ENCODE measurements at regions not wholly inside any gene's neighbourhood (a gene's known extent, or its start where the extent isn't known, plus 50 kb on each side); places are given as distances from the start of the nearest gene placed in this dataset.

DNA sequence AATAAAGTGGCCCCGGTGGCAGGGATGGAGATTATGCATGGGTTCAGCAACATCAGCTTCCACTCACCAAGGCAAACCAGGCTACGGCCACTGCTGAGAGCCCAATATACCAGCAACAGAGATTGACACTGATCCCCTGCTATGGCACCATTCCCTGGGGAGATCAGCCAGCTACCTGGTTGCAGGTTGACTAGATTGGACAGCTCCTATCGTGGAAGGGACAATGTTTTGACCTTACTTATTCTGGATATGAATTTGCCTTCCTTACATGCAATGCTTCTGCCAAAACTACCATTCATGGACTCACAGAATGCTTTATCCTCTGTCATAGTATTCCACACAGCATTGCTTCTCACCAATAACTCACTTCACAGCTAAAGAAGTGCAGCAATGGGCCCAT is 174.8 kb upstream of the TNFAIP3 start:
- DNase-seq = no peak

DNA sequence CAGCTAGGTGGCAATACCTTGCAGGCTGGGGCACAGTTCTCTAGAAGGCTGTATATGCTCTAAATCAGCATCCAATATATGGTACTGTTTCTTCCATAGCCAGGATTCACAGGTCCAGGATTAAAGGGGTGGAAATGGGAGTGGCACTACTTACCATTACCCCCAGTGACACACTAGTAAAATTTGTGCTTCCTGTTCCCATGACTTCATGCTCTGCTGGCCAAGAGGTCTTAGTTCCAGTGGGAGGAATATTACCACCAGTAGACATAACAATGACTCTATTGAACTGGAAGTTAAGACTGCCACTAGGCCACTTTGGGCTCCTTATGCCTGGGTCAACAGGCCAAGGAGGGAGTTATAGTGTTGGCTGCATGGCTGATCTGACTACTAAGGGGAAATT is 174.3 kb upstream of the TNFAIP3 start:
- no peak for DNase-seq

DNA sequence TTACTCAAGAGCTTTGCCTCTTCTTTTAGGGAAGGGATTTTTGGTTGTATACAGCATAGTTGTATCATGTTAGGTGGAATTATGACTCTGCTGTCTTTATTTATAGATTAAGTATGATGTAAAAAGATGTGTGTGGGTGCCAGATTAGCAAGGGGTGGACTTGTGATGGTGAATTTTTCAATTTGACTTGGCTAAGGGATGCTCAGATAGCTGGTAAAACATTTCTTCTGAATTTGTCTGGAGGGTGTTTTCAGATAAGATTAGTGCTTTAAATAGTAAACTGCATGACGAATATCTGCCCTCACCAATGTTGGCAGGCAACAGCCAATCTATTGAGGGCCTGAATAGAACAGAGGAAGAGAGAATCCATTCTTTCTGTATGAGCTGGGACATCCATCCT is 173.3 kb upstream of the TNFAIP3 start:
- DNase-seq = no peak

DNA sequence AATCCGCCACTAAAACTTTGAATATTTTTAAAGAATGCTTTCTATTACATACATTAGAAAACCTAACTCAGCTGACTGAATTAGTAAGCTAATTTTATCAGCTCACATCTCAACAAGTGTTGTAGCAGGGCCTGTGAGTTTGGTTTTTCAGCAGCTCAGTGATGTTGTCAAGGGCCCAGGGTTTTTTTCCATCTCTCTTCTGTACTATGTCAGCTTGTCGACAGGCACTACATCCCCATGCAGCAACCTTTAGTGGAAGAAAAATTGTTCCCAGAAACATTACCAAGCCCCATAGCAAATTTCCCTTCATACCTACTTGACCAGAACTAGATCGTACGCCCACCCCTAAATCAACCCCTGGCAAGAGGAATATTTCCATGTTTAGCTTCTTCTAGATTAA is 170.3 kb upstream of the TNFAIP3 start:
- no peak for DNase-seq

DNA sequence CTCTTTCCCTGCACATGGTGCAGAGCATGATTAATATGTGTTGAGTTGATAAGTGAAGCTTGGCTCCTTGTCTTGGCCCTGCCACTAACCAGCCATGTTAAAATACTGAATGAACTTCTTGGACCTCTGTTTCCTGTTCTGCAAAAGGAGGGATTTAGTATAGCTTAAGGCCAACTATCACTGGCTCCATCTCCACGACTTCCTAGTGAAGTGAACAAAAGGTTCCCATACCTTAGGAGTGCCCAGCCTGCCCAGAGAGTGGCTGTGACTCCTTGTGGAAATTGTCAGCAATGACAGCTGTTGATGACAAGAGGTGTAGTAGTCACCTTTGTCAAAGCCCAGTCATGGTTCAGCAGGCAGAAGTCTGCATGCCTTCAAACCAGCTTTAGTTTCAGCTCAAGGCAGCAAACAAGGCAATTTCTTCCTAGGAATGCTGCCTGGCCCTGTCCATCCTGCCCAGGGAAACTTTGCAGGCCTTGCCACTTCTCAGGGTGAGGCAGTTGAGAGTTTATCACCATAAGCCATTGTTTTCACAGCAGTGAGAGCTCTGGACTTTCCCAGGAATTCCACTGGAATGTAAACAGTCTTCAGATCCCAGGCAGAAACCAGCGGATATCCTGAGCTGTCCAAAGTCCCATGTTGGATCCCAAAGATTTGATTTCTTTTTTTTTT is 169.7 kb upstream of the TNFAIP3 start:
- no peak for DNase-seq

DNA sequence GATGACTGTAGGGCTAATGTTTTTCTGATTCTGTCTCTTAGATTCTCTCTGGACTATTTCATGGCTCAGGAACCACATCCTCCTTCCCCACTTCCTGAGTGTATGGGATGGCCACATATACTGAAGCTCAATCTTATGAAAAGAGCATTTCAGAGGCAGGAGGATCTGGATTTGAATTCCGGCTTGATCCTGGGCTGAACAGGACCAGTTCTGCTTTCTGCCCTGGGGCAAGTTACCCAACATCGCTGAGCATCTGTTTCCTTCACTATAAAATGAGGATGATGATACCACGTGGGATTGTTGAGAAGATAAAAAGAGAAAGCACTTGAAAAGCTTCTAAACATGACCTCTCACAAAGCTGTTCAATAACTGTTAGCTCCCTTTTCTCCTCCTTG is 168.4 kb upstream of the TNFAIP3 start:
- DNase-seq = no peak

DNA sequence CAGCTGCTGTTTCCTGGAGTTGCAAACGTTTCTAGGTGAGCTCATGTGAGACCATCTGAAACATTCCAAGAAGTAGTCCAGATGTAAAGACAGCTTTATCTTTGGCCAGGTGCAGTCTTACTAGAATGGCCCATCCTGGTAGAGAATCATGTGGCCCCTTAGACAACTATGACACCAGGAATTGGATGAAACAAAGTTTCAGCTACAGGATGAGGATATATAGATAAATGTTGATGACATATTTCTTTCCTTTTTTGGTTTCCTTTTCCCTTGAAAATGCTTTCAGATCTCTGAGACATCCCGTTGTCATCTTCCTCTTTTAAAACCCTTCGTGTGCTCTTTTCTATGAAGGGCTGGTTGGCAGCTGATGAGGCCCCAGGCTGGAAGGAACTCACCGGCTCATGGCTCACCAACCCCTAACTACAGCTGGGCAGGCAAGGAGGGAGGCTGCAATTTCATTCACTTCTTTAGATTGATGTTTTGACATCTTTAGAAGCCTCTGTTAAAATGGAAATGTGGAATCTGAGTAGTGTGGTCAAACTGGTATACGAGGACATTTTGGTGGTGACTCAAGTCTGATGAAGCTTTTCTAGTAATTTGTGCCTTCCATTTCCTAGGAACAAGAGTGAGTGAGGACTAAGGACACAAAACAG is 167.9 kb upstream of the TNFAIP3 start:
- DNase-seq = no peak

DNA sequence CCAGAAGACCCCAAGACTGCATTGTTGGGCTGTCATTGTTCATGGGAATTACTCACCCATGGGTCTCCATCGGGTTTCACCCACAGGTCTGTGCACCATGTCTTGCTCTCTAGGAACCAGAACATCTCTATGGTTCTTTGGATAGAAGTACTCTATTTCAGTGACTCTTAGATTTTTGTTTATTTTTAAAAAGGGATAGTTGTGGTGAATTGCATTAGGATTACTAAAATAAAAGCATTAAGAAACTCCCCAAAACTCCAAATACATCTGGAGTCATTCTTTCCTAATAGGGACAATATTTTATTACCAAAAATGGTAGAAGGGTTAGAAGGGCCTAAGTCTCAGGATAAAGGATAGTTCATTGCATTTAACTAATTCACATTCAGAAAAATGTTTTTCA is 166.9 kb upstream of the TNFAIP3 start:
- no peak for DNase-seq

DNA sequence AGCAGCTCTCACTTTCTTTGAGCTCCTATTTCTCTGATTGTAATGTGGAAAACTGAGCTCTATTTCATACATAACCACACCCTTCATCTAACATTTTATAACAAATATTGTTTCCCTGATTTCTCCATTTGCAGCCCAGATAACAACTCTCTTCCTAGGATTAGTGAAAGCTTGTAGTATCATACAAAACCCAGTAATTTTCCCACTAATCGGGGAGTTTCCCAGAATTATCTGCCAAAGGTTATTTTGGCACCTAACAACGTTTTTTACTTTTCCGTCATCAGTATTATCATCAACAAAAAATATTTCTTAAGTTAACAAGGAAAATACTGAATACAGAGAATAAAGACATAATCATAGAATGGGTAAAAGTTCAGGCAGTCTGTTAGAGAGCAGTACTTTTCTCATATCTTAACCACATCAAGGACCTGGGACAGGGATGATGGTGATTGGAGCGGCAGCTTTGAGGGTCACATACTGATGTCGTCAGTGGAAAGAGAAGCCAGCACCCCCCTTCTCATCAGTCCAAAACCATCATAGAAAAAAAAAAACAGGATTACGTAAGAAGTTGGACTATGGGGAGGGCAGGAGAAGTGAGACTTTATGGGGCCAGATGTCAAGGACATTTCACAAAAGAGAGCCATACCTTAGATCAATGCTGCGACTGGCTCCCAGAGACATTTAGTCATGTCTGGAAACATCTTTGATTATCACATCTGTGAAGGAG is 166.1 kb upstream of the TNFAIP3 start:
- DNase-seq = no peak

DNA sequence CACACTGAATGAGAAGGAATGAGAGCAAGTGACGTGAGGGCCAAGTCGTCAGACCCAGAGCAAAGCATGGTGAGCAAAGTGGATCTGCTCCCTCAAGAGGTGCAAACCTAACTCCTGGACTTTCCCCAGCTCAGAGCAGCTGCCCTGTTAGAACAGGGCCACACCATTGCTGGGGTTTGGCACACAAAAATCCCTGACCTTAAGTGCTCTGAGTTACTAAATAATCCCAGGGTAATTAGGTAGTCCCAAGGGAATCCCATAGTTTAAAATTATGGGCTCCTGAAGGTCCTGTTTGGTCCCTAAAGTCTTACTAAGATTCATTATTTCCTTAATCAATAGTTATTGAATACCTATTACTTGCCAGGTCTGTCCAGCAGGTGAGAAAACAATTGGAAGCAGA is 165.1 kb upstream of the TNFAIP3 start:
- DNase-seq = no peak

DNA sequence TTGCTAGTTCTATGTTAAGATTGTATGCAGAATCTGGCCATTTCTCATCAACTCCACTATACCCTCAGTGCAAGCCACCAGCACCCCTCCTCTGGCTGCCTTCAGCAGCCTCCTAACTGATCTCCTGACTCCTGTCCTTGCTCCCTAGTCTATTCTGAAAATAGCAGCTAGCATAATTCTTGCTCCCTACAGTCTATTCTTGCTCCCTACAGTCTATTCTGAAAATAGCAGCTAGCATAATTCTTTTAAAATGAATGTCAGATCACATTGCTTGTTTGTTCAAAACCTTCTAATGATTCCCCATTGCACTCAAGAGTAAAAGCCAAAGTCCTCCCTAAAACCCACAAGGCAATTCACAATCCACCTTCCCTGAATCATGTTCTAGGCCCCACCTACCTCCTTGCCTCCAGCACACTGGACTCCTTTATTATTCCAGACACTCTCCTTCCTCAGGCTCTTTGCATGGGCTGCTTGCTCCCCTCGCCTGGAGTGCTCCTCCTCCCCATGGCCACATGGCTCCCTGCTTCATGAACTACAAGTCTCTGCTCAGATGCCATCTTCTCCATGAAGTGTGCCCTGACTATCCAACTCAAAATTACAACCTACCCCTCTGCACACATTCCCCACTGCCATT is 164.2 kb upstream of the TNFAIP3 start:
- no peak for DNase-seq

DNA sequence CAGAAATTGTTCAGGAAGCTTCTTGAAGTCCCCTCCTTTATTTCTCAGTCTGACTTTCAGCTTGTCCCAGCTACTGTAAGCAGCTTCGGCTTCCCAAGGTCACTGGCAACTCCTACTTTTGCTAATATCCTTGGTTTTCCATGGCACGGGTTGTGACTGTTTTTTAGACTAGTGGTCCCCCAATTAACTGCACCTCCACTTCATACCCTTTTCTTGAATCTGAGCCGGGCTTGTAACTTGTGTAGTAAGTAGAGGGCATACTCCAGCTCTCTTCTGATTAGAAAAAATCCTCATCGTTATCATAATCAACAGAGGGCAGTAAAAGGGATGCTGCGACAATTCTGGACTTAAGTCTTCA is 162.3 kb upstream of the TNFAIP3 start:
- no peak for DNase-seq

DNA sequence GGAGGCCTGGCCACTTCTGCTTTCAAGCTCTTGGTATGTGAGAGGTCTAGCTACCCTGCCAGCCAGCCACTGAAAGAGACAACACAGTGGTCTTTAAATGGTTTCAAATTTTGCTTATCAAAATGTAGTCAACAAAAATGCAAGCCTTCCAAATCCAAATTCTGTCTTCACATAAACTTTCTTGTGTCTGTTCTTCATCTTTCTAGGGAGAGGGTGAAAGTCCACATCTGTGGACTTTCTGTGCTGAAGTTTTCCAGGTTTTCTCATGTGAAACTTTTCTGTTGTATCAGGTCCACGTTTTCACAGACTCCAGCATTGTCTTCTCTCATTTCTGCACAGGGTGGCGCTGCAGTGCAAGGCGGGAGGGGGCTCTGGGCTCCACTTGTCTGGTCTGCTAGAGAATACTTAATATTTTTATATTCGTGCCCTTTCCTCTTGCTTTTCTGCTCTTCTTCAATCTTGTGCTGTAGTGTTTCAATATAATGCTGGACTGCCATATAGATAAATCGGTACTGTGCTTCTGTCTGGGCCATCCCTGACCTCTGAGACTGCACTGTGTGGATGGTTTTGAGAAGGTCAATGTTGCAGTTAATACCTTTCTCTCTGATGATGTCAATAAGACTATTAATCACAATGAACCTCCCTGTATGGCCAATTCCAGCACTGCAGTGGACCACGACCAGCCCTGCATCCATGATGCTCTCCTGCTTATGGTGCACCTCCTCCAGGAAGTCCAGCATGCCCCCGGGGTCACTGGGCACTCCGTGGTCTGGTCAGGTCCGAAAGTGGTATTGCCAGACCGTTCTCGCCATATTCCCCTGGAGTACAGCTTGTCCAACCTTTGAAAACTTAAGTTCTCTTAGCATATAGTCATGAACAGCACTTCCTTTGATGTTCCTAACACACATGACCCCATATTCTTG is 161.6 kb upstream of the TNFAIP3 start:
- DNase-seq = no peak

DNA sequence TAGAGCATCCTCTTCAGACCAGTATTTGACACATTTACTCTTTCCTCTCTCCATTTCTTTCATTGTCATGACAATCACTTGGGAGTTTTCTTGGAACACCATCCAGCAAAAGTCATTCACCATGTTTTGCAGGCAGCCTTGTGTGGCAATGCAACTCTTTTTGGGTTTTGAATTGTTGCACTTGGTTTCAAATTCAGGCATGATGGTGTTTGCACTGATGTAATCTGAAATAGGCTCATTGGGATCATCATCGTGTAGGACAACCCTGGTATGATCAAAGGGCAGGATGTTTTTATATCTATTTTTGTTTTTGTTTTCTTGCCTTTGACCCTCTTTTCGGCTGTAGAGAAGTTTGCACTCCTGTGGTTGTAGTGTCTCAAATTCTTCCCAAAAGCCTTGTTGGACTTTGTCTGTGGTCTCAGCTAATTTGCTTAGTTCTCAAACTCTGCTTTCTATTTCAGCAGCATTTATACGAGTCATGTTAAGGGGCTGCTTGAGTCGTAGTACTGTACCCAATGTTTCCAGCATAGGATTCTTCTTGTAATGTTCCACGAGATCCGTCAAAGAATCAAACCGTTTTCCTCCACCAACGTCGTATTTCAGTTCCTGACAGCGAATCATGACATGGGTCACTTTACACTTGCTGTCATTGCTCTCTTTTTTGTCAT is 160.8 kb upstream of the TNFAIP3 start:
- DNase-seq = no peak

DNA sequence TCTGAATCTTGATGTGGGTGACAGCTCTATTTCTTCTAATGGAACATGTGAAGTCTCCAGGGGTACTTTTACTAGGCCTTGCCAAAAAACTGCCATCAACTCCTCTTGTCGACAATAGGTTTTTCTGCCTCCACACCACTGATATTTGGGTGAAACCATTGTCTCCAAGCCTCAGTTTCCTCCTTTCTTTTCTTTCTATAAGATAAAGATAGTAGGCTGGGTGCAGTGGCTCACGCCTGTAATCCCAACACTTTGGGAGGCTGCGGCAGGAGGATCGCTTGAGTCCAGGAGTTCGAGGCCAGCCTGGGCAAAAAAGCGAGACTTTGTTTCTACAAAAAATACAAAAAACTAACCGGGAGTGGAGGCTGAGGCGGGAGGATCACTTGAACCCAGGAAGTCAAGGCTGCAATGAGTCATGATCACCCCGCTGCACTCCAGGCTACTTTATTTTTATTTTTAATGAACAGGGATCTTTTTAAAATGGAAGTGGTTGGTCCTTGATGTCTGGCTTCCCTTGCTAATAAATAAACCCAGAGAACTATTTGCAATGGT is 159.9 kb upstream of the TNFAIP3 start:
- no peak for DNase-seq

DNA sequence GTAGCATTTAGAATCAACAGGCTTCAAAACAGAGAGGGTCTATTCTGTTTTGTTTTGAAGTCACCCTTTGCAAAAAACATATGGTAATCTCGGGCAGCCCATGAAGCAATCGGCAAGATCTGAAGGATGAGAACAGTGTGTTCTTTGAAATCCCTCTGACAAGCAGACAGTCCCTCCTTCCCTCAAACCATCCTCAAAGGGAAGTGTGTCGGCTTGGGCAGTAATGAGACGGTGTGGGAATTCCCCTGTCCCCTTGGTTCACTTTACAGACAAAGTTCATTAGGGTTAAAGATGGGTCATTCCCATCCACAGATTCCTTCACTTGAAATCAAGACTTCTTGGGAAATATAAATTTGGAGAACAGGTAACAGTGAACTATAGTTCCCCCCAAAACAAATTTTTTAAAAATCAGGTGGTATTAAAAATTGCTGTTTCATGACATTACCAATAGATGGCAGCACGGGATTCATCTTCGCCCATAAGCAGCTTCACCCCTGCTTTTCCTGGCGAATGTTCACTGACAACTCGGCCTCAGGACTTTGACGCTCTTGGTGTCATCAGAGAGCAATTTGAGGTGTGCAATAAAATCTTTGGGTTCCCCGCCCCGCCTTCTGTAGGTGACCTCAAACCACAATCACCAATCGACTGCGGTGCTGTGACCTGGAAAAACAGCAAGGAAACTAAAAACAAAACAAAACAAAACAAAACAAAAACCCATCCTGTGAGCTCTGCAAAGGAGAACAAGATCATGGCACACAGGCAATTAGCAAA is 159.3 kb upstream of the TNFAIP3 start:
- peak; percentile 8 for DNase-seq

DNA sequence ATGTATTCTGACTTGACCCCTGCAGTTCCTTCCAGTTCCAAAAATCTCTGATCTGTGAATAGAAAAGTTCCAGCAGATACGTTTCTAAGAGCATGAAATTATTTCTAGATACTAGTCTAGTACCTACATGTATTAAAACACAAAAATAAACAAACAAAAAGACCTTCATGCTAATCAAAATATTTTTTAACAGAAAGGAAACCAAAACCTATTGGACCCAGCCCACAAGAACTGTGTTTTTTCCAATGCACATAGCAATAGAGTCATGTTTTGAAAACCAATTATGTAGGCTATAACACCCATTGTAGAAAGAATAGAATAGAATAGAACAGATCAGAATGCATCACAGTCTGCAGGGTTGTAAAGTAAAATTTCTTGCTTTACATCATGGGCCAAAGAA is 158.6 kb upstream of the TNFAIP3 start:
- no peak for DNase-seq

DNA sequence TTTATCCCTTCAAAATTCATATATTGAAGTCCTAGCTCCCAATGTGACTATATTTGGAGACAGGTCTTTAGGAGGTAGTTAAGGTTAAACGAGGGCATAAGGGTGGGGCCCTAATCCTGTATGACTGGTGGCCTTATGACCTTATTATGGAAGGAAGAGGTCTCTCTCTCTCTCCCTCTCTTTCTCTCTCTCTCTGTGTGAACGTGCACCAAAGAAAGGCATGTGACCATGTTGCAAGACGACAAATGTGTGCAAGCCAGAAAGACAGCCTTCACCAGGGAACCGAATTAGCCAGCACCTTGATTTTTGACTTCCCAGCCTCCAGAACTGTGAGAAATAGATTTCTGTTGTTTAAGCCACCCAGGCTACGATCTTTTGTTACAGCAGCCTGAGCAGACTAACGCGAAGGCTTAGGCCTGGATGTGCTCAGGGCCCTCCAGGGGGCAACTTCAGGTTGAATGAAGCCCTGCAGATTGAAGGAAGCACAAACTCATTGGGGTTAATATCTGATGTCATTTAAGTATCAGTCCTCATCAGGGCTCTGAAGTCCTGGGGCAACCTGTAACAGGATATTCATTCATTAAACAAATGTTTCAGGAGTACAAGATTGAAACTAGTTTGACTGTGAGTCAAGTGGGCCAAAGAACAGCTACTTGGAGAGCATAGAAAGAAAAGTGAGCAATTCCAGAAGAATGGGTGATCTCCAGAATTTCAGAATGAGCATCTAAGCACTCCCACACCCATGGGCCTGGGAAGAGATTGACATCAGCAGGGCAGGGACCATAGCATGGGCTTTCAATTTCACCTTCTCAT is 157.4 kb upstream of the TNFAIP3 start:
- no peak for DNase-seq

DNA sequence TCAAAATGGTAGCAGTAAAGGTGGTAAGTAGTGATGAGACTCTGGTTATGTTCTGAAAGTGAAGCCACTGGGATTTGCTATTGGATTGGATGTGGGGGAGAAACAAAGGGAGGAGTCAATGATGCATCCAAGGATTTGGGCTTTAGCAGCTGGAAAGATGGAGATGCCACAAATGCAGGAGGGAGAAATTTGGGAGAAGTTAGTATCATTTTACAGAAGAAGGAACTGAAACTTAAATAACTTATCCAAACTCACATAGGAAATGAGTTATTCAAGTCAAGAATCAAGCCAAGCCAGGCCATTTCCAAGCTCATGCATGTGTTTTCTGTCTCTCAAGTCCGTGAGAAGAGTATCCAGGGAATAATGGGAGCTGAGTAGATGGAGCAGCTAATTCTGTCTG is 155.1 kb upstream of the TNFAIP3 start:
- DNase-seq = no peak

DNA sequence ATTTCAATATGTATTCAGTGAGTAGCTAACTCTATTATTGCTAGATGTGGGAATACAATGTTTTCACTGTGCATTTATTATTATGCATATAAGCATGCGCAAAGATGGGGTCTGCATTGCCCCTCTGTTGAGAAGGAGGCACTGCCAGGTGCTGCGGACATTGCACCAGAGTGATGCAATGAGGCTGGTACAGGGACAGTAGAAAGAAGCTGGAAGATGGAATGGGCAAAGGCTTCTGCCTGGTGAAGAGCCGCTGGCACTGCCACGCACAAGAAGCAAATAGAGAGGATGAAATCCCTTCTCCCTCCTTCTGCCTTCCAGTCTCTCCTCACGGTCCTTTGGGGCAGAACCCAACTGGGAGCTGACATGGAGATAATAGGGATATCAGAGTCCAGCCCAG is 154.5 kb upstream of the TNFAIP3 start:
- no peak for DNase-seq
